ENCODE measurements at regions not wholly inside any gene's neighbourhood (a gene's known extent, or its start where the extent isn't known, plus 50 kb on each side); places are given as distances from the start of the nearest gene placed in this dataset.
A peak's percentile ranks its signal among the peaks of the same experiment; 100 is the strongest.

DNA sequence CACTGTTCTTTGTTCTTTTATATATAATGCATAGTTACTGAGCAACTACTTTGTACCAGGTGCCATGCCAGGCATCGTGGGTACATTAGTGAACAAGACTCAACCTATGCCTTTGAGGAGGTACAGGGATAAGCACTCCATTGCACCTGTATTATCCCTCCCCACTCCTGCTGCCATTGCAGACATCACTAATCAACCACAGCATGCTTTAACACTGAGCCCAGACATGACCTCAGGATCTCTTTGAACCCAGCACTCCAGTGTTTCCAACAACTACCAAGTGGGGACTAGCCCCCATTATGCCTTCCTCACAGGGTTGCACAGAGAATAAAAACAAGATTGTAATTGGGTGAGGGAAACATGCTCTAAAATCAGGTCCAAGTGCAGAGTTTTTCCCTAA, 60.5 kb upstream of the COL13A1 start:
- DNase-seq: no peak

- DNase-seq: no peak
Measured at GRCh38 chr10:69741671-69742355, 59.9 kb upstream of the COL13A1 start.

DNA sequence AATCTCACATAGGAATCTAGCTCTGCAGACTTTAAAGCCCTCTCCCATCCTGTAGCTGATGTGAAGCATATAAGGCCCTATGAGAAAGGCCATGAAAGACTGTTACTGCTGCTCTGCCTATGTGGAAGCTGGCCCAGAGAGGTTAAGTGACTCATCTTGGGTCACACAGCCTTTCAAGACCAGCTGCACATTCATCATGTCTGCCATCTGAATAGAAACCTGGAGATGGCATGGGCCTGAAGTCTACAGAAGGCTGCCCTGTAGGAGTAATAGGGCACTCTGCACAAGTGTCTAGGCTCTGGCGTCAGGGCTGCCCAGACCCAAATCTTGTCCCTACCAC, 59.4 kb upstream of the COL13A1 start:
- DNase-seq: no peak

GRCh38 chr10:69742928-69743602, 58.6 kb upstream of the COL13A1 start:
- DNase-seq: peak; percentile 66

GRCh38 chr10:69744971-69745370, 56.7 kb upstream of the COL13A1 start:
- no peak for DNase-seq

GRCh38 chr10:69745698-69746097, 56.0 kb upstream of the COL13A1 start:
- DNase-seq: no peak

GRCh38 chr10:69747179-69747578, 54.5 kb upstream of the COL13A1 start:
- DNase-seq: no peak

DNA sequence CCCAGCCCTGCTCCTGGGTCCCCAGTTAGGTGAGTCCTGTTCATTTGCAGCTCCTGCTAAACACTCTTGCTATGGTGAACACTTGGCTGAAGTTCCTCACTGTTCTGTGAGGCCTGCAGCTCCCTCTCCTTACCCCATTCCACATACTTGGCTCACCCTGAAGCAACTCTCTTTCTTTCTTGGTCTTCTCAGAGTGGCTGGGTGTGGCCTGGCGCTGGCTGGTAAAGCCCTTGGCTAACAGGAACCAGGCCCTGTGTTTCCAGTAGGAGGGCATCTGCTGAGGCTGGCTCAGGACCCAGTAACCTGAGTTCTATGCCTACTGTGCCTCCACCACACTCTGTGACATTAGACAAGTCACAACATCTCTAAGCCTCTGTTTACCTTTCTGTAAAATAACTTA, 53.1 kb upstream of the COL13A1 start:
- DNase-seq: no peak

GRCh38 chr10:69749178-69750010, 52.3 kb upstream of the COL13A1 start:
- no peak for DNase-seq

DNA sequence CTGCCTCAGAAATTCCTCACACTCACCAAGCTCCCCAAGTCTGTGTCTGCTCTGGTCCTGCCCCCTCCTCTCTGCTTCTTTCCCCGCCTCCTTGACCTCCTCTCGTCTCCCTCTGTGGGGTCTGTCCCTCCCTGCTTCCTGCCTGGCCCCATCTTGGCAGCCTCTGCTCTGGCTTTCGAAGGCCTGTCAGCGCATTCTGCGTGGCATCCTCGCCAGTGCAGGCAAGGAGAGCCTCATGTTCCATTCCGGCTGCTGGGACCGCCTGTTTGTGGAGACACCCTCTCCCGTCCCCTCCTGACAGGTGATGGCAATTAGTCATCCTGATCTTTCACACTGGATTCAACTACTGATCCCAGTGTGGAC, 51.7 kb upstream of the COL13A1 start:
- DNase-seq: no peak

GRCh38 chr10:69750725-69751124, 51.0 kb upstream of the COL13A1 start:
- no peak for DNase-seq

- DNase-seq: no peak
Measured at GRCh38 chr10:69751214-69751613, 50.5 kb upstream of the COL13A1 start.
